ENCODE measurements at regions not wholly inside any gene's neighbourhood (a gene's known extent, or its start where the extent isn't known, plus 50 kb on each side); places are given as distances from the start of the nearest gene placed in this dataset.

DNA sequence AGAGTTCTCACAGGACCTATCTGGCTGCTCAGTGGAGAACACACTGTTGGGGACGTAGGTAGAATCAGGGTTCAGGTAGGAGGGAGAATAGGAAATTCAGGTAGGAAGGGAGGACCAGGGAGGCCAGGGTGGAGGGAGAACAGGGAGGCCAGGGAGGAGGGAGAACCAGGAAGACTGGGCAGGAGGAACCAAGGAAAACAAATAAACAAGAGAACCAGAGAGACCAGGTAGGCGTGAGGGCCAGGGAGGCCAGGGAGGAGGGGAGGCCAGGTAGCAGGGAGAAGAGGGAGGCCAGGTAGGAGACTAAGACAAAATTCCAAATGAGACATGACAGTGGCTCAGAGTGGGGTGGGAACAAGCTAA, 337.6 kb downstream of the EIPR1 start:
- Mint-ChIP-seq H3K27ac (ENCODE audit: unreplicated experiment) (no peak overlapping the region), H3K4me3 (ENCODE audit: unreplicated experiment) (no peak overlapping the region), H3K36me3 (ENCODE audit: low read depth) (no peaks in the 10 kb centered on the region), H3K4me1 (ENCODE audit: low read depth) (peaks cover 27% of the 10 kb centered on the region), H3K9me3 (ENCODE audit: low read depth) (peaks cover 2% of the 10 kb centered on the region), H3K27me3 (ENCODE audit: low read depth) (peaks cover 21% of the 10 kb centered on the region)
- DNase-seq (ENCODE audit: low spot score): no peak
- TF ChIP-seq, protein P1, sequence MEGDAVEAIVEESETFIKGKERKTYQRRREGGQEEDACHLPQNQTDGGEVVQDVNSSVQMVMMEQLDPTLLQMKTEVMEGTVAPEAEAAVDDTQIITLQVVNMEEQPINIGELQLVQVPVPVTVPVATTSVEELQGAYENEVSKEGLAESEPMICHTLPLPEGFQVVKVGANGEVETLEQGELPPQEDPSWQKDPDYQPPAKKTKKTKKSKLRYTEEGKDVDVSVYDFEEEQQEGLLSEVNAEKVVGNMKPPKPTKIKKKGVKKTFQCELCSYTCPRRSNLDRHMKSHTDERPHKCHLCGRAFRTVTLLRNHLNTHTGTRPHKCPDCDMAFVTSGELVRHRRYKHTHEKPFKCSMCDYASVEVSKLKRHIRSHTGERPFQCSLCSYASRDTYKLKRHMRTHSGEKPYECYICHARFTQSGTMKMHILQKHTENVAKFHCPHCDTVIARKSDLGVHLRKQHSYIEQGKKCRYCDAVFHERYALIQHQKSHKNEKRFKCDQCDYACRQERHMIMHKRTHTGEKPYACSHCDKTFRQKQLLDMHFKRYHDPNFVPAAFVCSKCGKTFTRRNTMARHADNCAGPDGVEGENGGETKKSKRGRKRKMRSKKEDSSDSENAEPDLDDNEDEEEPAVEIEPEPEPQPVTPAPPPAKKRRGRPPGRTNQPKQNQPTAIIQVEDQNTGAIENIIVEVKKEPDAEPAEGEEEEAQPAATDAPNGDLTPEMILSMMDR (IDR thresholded peaks at IDR 0.05): no peak

DNA sequence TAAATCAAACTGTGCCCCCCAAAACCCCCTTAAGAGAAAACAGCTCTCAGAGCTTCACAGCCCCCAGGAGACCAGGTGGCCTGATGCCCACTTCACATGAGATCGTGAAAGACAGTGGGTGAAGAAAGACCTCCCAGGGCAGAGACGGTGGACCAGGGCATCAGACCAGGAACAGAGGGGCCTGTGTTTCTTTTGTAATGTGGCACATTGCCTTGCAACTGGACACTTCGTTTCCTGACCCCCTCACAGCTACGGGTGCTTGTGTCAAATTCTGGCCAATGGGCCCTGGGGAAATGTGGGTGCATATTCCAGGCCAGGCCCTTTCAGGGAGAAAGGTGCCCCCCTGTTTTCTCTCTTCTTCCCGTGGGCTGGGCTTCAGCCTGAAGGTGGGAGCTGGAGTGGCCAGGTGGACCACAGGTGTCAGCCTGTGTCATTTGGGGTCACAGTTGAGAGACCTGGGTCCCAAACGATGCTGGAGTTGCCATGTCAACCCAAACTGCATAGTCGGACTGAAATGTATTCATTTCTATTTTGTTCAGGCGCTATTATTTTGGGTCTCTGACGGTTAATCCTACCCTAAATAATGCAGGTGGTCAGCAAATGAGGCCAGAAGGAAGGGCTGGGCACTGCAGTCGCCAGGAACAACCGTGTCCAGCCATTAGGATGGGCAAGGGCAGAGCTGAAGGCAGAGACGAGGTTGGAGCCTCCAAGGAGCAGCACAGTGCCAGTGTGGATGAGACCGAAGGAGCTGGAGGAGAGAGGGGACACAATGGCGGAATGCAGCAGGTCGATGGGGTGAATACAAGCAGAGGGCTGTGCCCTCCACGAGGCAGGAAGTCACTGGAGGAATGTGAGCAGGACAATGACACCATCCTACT, 338.2 kb downstream of the EIPR1 start:
- H3K27me3 Mint-ChIP-seq (ENCODE audit: low read depth): peaks cover 23% of the 10 kb centered on the region
- H3K4me1 Mint-ChIP-seq (ENCODE audit: low read depth): peaks cover 27% of the 10 kb centered on the region
- TF ChIP-seq, protein P1 (IDR thresholded peaks at IDR 0.05): no peak
- no peak for DNase-seq (ENCODE audit: low spot score)
- H3K27ac Mint-ChIP-seq (ENCODE audit: unreplicated experiment): no peak overlapping the region
- H3K36me3 Mint-ChIP-seq (ENCODE audit: low read depth): no peaks in the 10 kb centered on the region
- H3K9me3 Mint-ChIP-seq (ENCODE audit: low read depth): peaks cover 2% of the 10 kb centered on the region
- no peak overlapping the region for H3K4me3 Mint-ChIP-seq (ENCODE audit: unreplicated experiment)

DNA sequence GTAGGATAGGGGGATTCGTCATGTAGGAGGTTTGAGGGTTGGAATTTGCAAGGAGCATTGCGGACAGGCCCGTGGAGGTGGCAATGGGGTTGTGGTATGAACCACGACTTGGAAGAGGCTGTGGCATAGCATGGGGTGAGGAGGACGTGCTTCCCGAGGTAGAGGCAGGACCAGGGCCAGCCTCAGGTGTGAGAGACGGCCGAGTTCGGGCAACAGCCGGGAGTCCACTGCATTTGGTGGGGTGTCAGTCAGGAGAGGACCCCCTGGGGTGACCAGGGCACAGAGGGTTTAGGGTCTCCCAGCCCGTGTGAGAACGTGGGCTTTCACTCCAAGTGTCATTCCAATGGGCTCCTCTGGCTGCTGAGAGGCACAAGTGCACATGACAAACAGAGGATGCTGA, 339.0 kb downstream of the EIPR1 start:
- no peaks in the 10 kb centered on the region for H3K36me3 Mint-ChIP-seq (ENCODE audit: low read depth)
- no peak overlapping the region for H3K27ac Mint-ChIP-seq (ENCODE audit: unreplicated experiment)
- TF ChIP-seq, protein P1 (IDR thresholded peaks at IDR 0.05): no peak
- no peak overlapping the region for H3K4me3 Mint-ChIP-seq (ENCODE audit: unreplicated experiment)
- DNase-seq (ENCODE audit: low spot score): no peak
- peaks cover 27% of the 10 kb centered on the region for H3K4me1 Mint-ChIP-seq (ENCODE audit: low read depth)
- peaks cover 18% of the 10 kb centered on the region for H3K27me3 Mint-ChIP-seq (ENCODE audit: low read depth)
- peaks cover 2% of the 10 kb centered on the region for H3K9me3 Mint-ChIP-seq (ENCODE audit: low read depth)

- Mint-ChIP-seq H3K4me1 (ENCODE audit: low read depth) (peaks cover 19% of the 10 kb centered on the region), H3K27ac (ENCODE audit: unreplicated experiment) (no peak overlapping the region), H3K36me3 (ENCODE audit: low read depth) (no peaks in the 10 kb centered on the region), H3K9me3 (ENCODE audit: low read depth) (peaks cover 2% of the 10 kb centered on the region), H3K4me3 (ENCODE audit: unreplicated experiment) (no peak overlapping the region), H3K27me3 (ENCODE audit: low read depth) (peaks cover 17% of the 10 kb centered on the region)
- DNase-seq (ENCODE audit: low spot score): no peak
- TF ChIP-seq, protein P1 (IDR thresholded peaks at IDR 0.05): no peak
Measured at GRCh38 chr2:3037196-3038194, 340.1 kb downstream of the EIPR1 start.

Measured in chondrocyte (in vitro differentiated cells).